Neuronal stem cell (in vitro differentiated cells): ENCODE measurements at regions not wholly inside any gene's neighbourhood (a gene's known extent, or its start where the extent isn't known, plus 50 kb on each side); places are given as distances from the start of the nearest gene placed in this dataset.
A peak's percentile ranks its signal among the peaks of the same experiment; 100 is the strongest.

Experiments used
- DNase-seq: peaks from one replicate; pipeline ENCODE4 v3.0.0-alpha.2; 2013; ENCODE audit warnings: low spot score
- H2AFZ ChIP-seq: one replicate; pipeline ENCODE4 v1.6.1; 2013; ENCODE audit warnings: mild to moderate bottlenecking, low read length, inconsistent platforms
- H2AK5ac ChIP-seq: 2 replicates; pipeline ENCODE4 v1.6.1; 2013; ENCODE audit warnings: low read depth, mild to moderate bottlenecking, inconsistent platforms, low read length, moderate library complexity, mixed read lengths
- H2BK120ac ChIP-seq: 2 replicates; pipeline ENCODE4 v1.6.1; 2013; ENCODE audit warnings: low read depth, mild to moderate bottlenecking, inconsistent platforms, low read length, moderate library complexity, mixed read lengths
- H2BK12ac ChIP-seq: one replicate; pipeline ENCODE4 v1.6.1; 2013; ENCODE audit warnings: low read length, inconsistent platforms
- H2BK15ac ChIP-seq: 2 replicates; pipeline ENCODE4 v1.6.1; 2013; ENCODE audit warnings: mild to moderate bottlenecking, low read length, inconsistent platforms, mixed read lengths
- H2BK5ac ChIP-seq: one replicate; pipeline ENCODE4 v1.6.1; 2013; ENCODE audit warnings: inconsistent platforms, mild to moderate bottlenecking, low read length, moderate library complexity
- H3K14ac ChIP-seq: one replicate; pipeline ENCODE4 v1.6.1; 2013; ENCODE audit warnings: low read length, inconsistent platforms
- H3K18ac ChIP-seq: 2 replicates; pipeline ENCODE4 v1.6.1; 2013; ENCODE audit warnings: low read length, inconsistent platforms
- H3K23ac ChIP-seq: 2 replicates; pipeline ENCODE4 v1.6.1; 2013; ENCODE audit warnings: low read depth, mild to moderate bottlenecking, mixed read lengths, low read length, inconsistent platforms; ENCODE audit not compliant: poor library complexity
- H3K27ac ChIP-seq: replicated peaks from 3 replicates; pipeline ENCODE4 v1.5.1; 2013; ENCODE audit warnings: low read length, inconsistent platforms
- H3K27me3 ChIP-seq, 3 experiments: 2 replicates each; pipeline ENCODE4 v1.6.1; 2013; ENCODE audit warnings: low read length in 3 of 3, mild to moderate bottlenecking in 2 of 3, inconsistent platforms in 1 of 3, low read depth in 1 of 3, mixed read lengths in 1 of 3, moderate library complexity in 1 of 3; ENCODE audit not compliant: control insufficient read depth in 3 of 3, insufficient read depth in 3 of 3
- H3K36me3 ChIP-seq, 2 donors: replicated peaks in 1 of 2; 2 replicates each; pipeline ENCODE4 v1.6.1; 2013; ENCODE audit warnings: low read length in 2 of 2; ENCODE audit not compliant: control insufficient read depth in 2 of 2, insufficient read depth in 2 of 2
- H3K4ac ChIP-seq: 2 replicates; pipeline ENCODE4 v1.6.1; 2013; ENCODE audit warnings: inconsistent platforms, mild to moderate bottlenecking, low read length, moderate library complexity
- H3K4me1 ChIP-seq, 2 donors: 1 replicate in 1 of 2; 2 replicates in 1 of 2; pipeline ENCODE4 v1.6.1; 2013; ENCODE audit warnings: low read length in 2 of 2, low read depth in 1 of 2; ENCODE audit not compliant: control insufficient read depth in 2 of 2, insufficient read depth in 1 of 2
- H3K4me2 ChIP-seq: one replicate; pipeline ENCODE4 v1.6.1; 2013; ENCODE audit warnings: mild to moderate bottlenecking, low read length, inconsistent platforms; ENCODE audit not compliant: insufficient read depth, poor library complexity, severe bottlenecking
- H3K4me3 ChIP-seq, 2 donors: 2 replicates each; pipeline ENCODE4 v1.5.1; 2013; ENCODE audit warnings: low read length in 2 of 2, mild to moderate bottlenecking in 2 of 2, inconsistent platforms in 1 of 2, moderate library complexity in 1 of 2
- H3K79me1 ChIP-seq: one replicate; pipeline ENCODE4 v1.6.1; 2013; ENCODE audit warnings: low read depth, mild to moderate bottlenecking, inconsistent platforms, low read length, moderate library complexity
- H3K9ac ChIP-seq: one replicate; pipeline ENCODE4 v1.6.1; 2013; ENCODE audit warnings: mild to moderate bottlenecking, low read depth, low read length, inconsistent platforms; ENCODE audit not compliant: poor library complexity
- H3K9me3 ChIP-seq, 2 donors: replicated peaks in 1 of 2; 2 replicates each; pipeline versions ENCODE3 to v1.6.1; 2013; ENCODE audit warnings: low read length in 2 of 2, mild to moderate bottlenecking in 2 of 2, inconsistent platforms in 1 of 2, low read depth in 1 of 2, mixed read lengths in 1 of 2, moderate library complexity in 1 of 2; ENCODE audit not compliant: control insufficient read depth in 2 of 2, insufficient read depth in 1 of 2
- H4K8ac ChIP-seq: one replicate; pipeline ENCODE4 v1.6.1; 2013; ENCODE audit warnings: low read depth, mild to moderate bottlenecking, inconsistent platforms, low read length, moderate library complexity
- H4K91ac ChIP-seq: one replicate; pipeline ENCODE4 v1.6.1; 2013; ENCODE audit warnings: low read length, low read depth, mild to moderate bottlenecking, inconsistent platforms; ENCODE audit not compliant: poor library complexity
- WGBS, 2 donors: extraction: QIAGEN DNeasy Blood & Tissue Kit; methylation state at CpG; one replicate each; pipeline ENCODE4 v1.1.7; 2013; ENCODE audit warnings: missing lambda C conversion rate in 2 of 2, mixed read lengths in 1 of 2; ENCODE audit not compliant: insufficient read length in 2 of 2, insufficient replicate concordance in 1 of 2; ENCODE audit errors: extremely low coverage in 2 of 2; 5-methylcytosine and 5-hydroxymethylcytosine counted together

DNA sequence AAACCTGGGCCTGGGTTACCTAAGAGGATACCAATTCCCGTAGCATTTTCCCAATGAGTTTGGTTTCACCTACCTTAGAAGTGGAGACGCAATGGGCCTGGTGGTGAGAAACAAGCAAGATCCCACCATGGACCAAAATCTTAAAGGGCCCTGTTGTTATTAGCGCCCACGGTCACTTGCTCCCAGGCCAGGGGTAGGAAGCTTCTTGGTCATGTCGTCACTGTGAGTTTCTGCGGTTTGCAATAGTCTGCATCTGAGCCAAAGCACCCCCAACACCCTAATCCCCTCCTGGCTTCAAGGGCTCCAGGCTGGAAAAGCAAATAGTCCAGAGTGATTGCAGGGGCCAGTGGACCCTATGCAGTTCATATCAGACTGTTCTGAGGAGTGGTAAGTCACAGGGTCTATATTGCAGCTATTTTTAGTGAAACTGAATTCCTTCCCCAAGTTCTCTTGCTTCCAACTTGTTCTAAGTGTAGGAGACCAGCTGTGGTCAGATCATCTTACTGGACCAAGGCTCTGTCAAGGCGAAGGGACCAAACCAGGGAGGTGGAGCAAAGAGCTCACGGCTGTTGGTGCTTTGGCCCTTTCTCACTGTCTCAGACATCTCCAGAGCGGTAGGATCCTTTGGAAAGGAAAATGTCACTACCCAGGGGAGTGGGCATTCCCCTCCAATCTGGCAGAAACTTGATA is 307.9 kb upstream of the F9 start:
- Histone ChIP-seq H2BK15ac (no peak overlapping the region), H3K9me3 (no peaks in the 10 kb centered on the region), H3K18ac (no peak overlapping the region), H2BK120ac (no peak overlapping the region), H3K4me3 (no peak overlapping the region), H2BK5ac (no peak overlapping the region), H3K79me1 (no peaks in the 10 kb centered on the region), H3K4me1 (peaks cover 2 to 8% of the 10 kb centered on the region in 2 donors), H3K9ac (no peak overlapping the region), H3K27me3 (peaks cover 0 to 10% (median 0%) of the 10 kb centered on the region in 3 experiments), H2AFZ (no peak overlapping the region), H3K36me3 (no peaks in the 10 kb centered on the region), H2BK12ac (no peak overlapping the region), H3K14ac (no peak overlapping the region), H3K23ac (no peak overlapping the region), H3K4me2 (no peak overlapping the region), H4K8ac (no peak overlapping the region), H4K91ac (no peak overlapping the region), H2AK5ac (no peak overlapping the region), H3K4ac (no peak overlapping the region), H3K27ac (no peak overlapping the region)
- WGBS, 2 donors = no CpG with 5 or more reads among the region's 9 CpGs
- DNase-seq = no peak

DNA sequence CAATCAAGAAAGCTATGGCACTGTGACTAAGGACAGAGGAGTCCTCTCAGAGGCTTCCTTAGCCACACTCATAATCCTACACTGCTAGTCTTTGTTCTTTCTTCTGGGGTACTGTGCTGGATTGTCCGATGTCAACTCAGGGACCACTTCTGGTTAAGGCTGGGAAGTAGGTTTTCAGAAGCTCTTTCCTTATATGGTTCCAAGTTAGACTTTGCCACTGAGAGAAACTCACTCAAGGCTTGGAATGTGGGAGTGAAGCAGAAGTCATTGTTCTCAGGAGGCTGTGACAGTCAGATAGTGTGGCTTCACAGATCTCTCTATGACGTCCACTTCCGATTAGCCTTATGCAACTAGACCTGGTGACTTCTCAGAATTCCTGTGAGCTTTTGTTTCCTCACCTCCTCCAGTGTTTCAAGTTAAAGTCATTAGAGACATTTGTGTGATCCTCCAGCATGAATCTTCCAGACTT is 317.3 kb upstream of the F9 start:
- Histone ChIP-seq H3K4ac (no peak overlapping the region), H2AK5ac (no peak overlapping the region), H3K9ac (no peak overlapping the region), H3K23ac (no peak overlapping the region), H3K4me3 (no peak overlapping the region), H2BK120ac (no peak overlapping the region), H3K27ac (no peak overlapping the region), H3K79me1 (no peaks in the 10 kb centered on the region), H3K14ac (no peak overlapping the region), H2AFZ (peak overlapping the region; percentile 53), H3K18ac (no peak overlapping the region), H2BK12ac (no peak overlapping the region), H3K9me3 (no peaks in the 10 kb centered on the region), H3K4me2 (no peak overlapping the region), H3K36me3 (no peaks in the 10 kb centered on the region), H2BK5ac (no peak overlapping the region), H3K27me3 (no peaks in the 10 kb centered on the region), H4K8ac (no peak overlapping the region), H4K91ac (no peak overlapping the region), H3K4me1 (peaks cover 1 to 20% of the 10 kb centered on the region in 2 donors), H2BK15ac (no peak overlapping the region)
- WGBS, 2 donors = no CpG with 5 or more reads among the region's 3 CpGs
- no peak for DNase-seq

DNA sequence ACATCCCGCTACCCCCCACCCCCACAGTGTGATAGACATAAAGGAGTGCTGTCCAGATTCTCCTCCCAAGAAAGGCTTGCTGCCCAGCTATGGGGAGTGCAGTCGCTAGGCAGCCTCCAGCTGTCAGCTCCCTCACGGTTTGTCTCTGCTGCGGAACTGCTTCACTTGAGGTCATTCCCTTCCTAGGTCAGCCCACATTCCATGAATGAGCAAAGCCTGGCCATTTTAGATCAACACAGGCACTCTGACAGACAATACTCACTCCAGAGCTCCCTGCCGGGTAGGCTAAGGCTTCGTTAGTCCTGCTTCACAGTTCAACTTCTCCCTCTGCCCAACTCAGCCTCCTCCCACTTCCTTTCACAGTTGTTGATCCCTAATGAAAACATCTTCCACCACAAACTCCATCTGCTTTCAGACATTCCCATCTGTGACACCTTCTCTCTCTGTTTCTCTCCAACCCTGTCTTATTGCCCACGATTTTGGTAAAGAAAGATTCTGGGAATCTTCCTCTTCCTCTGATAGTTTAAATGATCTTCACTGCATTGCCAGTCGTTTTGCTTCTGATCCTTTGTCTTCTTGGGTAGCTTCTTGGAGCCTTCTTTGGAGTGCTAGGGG is 318.9 kb upstream of the F9 start:
- Histone ChIP-seq H3K4me2 (peak overlapping the region; percentile 20), H2BK120ac (no peak overlapping the region), H2BK5ac (no peak overlapping the region), H2BK15ac (no peak overlapping the region), H4K8ac (no peak overlapping the region), H3K14ac (no peak overlapping the region), H2AFZ (peak overlapping the region; percentile 50), H3K4me1 (peaks cover 1 to 20% of the 10 kb centered on the region in 2 donors), H3K4me3 (peak overlapping the region in 1 of 2 donors; percentile 21), H3K36me3 (no peaks in the 10 kb centered on the region), H3K18ac (no peak overlapping the region), H3K27me3 (no peaks in the 10 kb centered on the region), H3K27ac (peak overlapping the region; percentile 57), H4K91ac (no peak overlapping the region), H3K23ac (no peak overlapping the region), H3K4ac (no peak overlapping the region), H2BK12ac (no peak overlapping the region), H3K9me3 (no peaks in the 10 kb centered on the region), H3K79me1 (no peaks in the 10 kb centered on the region), H2AK5ac (no peak overlapping the region), H3K9ac (no peak overlapping the region)
- no peak for DNase-seq
- WGBS, 2 donors = no CpG with 5 or more reads among the region's 8 CpGs

DNA sequence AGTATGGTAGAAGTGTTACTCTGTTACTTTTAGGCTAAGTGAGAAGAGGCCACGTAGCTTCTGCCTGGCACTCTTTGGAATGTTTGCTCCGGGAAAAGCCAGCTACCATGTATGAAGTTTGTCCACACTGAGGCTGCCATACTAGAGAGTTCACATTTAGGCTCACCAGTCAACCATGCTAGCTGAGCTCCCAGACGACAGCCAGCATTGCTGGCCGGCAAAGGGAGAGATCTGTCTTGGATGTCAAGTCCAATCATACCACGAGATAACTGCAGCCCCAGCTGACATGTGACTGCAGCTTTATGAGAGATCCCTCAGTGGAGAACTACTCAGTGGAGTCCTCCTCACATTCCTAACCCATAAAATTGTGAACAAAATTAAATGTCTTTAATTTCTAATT is 321.2 kb upstream of the F9 start:
- Histone ChIP-seq H2BK15ac (no peak overlapping the region), H3K27ac (no peak overlapping the region), H3K18ac (no peak overlapping the region), H2BK12ac (no peak overlapping the region), H2BK120ac (no peak overlapping the region), H2AFZ (no peak overlapping the region), H3K4me3 (no peak overlapping the region), H3K4me1 (peaks cover 1 to 20% of the 10 kb centered on the region in 2 donors), H3K23ac (no peak overlapping the region), H2AK5ac (no peak overlapping the region), H4K8ac (no peak overlapping the region), H2BK5ac (no peak overlapping the region), H3K4ac (no peak overlapping the region), H3K14ac (no peak overlapping the region), H3K9ac (no peak overlapping the region), H3K9me3 (no peaks in the 10 kb centered on the region), H3K27me3 (no peaks in the 10 kb centered on the region), H4K91ac (no peak overlapping the region), H3K36me3 (no peaks in the 10 kb centered on the region), H3K79me1 (no peaks in the 10 kb centered on the region), H3K4me2 (no peak overlapping the region)
- no CpG with 5 or more reads among the region's 5 CpGs for WGBS, 2 donors
- no peak for DNase-seq
